ENCODE measurements at regions not wholly inside any gene's neighbourhood (a gene's known extent, or its start where the extent isn't known, plus 50 kb on each side); places are given as distances from the start of the nearest gene placed in this dataset.

DNA sequence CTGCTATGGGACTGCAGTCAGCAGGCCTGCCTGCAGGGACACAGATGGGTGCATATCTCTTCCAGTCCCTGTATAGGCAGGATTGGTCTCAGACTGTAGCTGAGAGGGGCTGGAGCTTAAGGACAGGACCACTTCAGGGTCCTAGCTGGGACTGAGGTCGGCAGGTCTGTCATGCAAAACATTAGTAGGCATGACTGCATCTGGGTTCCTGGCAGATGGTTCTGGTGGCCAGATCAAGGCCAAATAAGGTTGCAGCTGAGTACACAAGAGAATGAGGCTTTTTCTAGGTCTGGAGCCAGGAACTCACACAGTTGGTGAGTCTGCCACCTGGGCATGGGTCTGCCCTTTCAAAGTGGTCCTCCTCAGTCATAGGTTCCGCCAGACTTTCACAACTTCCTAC lies 155.8 kb downstream of the TPH2 start:
- H3K27ac Mint-ChIP-seq = no peak overlapping the region
- DNase-seq (ENCODE audit: low spot score) (no peak), ATAC-seq (no peak)
- no peaks in the 10 kb centered on the region for H3K36me3 Mint-ChIP-seq
- no peak overlapping the region for H3K4me3 Mint-ChIP-seq
- POLR2A ChIA-PET = no interaction called here
- H3K4me1 Mint-ChIP-seq = no peaks in the 10 kb centered on the region
- peaks cover 7% of the 10 kb centered on the region for H3K9me3 Mint-ChIP-seq
- TF ChIP-seq GABPB1 (CRISPR knock-in tag; IDR thresholded peaks at IDR 0.05) (no peak), ZBTB21 (CRISPR knock-in tag; IDR thresholded peaks at IDR 0.05; ENCODE audit: borderline replicate concordance) (no peak), HMGA2 (CRISPR knock-in tag; IDR thresholded peaks at IDR 0.05) (no peak), OVOL2 (CRISPR knock-in tag; IDR thresholded peaks at IDR 0.05; ENCODE audit: borderline replicate concordance) (no peak), KAT7 (CRISPR knock-in tag; IDR thresholded peaks at IDR 0.05; ENCODE audit: borderline replicate concordance) (no peak), ZNF219 (CRISPR knock-in tag; IDR thresholded peaks at IDR 0.05; ENCODE audit: borderline replicate concordance) (no peak)
- TF ChIP-seq, protein P1, sequence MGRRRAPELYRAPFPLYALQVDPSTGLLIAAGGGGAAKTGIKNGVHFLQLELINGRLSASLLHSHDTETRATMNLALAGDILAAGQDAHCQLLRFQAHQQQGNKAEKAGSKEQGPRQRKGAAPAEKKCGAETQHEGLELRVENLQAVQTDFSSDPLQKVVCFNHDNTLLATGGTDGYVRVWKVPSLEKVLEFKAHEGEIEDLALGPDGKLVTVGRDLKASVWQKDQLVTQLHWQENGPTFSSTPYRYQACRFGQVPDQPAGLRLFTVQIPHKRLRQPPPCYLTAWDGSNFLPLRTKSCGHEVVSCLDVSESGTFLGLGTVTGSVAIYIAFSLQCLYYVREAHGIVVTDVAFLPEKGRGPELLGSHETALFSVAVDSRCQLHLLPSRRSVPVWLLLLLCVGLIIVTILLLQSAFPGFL (CRISPR knock-in tag; IDR thresholded peaks at IDR 0.05; ENCODE audit: borderline replicate concordance) = no peak
- TF ChIP-seq, protein P2, sequence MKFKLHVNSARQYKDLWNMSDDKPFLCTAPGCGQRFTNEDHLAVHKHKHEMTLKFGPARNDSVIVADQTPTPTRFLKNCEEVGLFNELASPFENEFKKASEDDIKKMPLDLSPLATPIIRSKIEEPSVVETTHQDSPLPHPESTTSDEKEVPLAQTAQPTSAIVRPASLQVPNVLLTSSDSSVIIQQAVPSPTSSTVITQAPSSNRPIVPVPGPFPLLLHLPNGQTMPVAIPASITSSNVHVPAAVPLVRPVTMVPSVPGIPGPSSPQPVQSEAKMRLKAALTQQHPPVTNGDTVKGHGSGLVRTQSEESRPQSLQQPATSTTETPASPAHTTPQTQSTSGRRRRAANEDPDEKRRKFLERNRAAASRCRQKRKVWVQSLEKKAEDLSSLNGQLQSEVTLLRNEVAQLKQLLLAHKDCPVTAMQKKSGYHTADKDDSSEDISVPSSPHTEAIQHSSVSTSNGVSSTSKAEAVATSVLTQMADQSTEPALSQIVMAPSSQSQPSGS (CRISPR knock-in tag; IDR thresholded peaks at IDR 0.05; ENCODE audit: borderline replicate concordance, low read depth) = no peak
- CTCF ChIA-PET = interaction anchor here (1.0 kb wide), 1 partner anchor 9 kb away, joined by 3 read pairs; no protein-coding TSS in a partner anchor
- H3K27me3 Mint-ChIP-seq (ENCODE audit: low read depth) = no peaks in the 10 kb centered on the region

DNA sequence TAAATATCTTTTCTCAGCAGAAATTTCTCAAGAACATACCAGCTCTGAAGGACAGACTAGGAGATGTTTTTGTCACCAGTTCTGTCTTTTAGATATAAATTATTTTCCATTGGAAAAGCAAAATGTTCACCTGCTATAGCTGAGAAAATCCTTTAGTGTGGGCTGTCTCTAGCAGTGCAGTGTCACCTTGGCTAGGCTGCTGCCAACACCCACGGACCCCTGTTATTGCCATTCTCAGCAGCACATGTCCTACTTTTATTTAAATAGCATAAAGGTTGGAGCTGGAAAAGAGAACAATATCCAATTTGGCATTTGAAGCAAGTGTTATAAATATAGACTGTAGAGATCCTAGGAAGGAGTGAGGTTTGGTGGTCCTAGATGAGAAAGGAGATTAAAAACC lies 156.4 kb downstream of the TPH2 start:
- ChIA-PET CTCF (no interaction called here), POLR2A (no interaction called here)
- TF ChIP-seq, protein P3, sequence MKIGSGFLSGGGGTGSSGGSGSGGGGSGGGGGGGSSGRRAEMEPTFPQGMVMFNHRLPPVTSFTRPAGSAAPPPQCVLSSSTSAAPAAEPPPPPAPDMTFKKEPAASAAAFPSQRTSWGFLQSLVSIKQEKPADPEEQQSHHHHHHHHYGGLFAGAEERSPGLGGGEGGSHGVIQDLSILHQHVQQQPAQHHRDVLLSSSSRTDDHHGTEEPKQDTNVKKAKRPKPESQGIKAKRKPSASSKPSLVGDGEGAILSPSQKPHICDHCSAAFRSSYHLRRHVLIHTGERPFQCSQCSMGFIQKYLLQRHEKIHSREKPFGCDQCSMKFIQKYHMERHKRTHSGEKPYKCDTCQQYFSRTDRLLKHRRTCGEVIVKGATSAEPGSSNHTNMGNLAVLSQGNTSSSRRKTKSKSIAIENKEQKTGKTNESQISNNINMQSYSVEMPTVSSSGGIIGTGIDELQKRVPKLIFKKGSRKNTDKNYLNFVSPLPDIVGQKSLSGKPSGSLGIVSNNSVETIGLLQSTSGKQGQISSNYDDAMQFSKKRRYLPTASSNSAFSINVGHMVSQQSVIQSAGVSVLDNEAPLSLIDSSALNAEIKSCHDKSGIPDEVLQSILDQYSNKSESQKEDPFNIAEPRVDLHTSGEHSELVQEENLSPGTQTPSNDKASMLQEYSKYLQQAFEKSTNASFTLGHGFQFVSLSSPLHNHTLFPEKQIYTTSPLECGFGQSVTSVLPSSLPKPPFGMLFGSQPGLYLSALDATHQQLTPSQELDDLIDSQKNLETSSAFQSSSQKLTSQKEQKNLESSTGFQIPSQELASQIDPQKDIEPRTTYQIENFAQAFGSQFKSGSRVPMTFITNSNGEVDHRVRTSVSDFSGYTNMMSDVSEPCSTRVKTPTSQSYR (CRISPR knock-in tag; IDR thresholded peaks at IDR 0.05) = no peak
- TF ChIP-seq, protein P1 (CRISPR knock-in tag; IDR thresholded peaks at IDR 0.05; ENCODE audit: borderline replicate concordance) = no peak
- TF ChIP-seq PRRX2 (CRISPR knock-in tag; IDR thresholded peaks at IDR 0.05) = no peak
- no peak for TF ChIP-seq ZNF423 (CRISPR knock-in tag; IDR thresholded peaks at IDR 0.05)
- no peak for TF ChIP-seq CREB1 (CRISPR knock-in tag; IDR thresholded peaks at IDR 0.05)
- TF ChIP-seq CREM (CRISPR knock-in tag; IDR thresholded peaks at IDR 0.05) = no peak
- TF ChIP-seq MXD4 (CRISPR knock-in tag; IDR thresholded peaks at IDR 0.05; ENCODE audit: borderline replicate concordance) = no peak
- no peak for TF ChIP-seq ZNF232 (CRISPR knock-in tag; IDR thresholded peaks at IDR 0.05)
- TF ChIP-seq, protein P4, sequence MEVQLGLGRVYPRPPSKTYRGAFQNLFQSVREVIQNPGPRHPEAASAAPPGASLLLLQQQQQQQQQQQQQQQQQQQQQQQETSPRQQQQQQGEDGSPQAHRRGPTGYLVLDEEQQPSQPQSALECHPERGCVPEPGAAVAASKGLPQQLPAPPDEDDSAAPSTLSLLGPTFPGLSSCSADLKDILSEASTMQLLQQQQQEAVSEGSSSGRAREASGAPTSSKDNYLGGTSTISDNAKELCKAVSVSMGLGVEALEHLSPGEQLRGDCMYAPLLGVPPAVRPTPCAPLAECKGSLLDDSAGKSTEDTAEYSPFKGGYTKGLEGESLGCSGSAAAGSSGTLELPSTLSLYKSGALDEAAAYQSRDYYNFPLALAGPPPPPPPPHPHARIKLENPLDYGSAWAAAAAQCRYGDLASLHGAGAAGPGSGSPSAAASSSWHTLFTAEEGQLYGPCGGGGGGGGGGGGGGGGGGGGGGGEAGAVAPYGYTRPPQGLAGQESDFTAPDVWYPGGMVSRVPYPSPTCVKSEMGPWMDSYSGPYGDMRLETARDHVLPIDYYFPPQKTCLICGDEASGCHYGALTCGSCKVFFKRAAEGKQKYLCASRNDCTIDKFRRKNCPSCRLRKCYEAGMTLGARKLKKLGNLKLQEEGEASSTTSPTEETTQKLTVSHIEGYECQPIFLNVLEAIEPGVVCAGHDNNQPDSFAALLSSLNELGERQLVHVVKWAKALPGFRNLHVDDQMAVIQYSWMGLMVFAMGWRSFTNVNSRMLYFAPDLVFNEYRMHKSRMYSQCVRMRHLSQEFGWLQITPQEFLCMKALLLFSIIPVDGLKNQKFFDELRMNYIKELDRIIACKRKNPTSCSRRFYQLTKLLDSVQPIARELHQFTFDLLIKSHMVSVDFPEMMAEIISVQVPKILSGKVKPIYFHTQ (CRISPR knock-in tag; IDR thresholded peaks at IDR 0.05) = no peak
- TF ChIP-seq, protein P5, sequence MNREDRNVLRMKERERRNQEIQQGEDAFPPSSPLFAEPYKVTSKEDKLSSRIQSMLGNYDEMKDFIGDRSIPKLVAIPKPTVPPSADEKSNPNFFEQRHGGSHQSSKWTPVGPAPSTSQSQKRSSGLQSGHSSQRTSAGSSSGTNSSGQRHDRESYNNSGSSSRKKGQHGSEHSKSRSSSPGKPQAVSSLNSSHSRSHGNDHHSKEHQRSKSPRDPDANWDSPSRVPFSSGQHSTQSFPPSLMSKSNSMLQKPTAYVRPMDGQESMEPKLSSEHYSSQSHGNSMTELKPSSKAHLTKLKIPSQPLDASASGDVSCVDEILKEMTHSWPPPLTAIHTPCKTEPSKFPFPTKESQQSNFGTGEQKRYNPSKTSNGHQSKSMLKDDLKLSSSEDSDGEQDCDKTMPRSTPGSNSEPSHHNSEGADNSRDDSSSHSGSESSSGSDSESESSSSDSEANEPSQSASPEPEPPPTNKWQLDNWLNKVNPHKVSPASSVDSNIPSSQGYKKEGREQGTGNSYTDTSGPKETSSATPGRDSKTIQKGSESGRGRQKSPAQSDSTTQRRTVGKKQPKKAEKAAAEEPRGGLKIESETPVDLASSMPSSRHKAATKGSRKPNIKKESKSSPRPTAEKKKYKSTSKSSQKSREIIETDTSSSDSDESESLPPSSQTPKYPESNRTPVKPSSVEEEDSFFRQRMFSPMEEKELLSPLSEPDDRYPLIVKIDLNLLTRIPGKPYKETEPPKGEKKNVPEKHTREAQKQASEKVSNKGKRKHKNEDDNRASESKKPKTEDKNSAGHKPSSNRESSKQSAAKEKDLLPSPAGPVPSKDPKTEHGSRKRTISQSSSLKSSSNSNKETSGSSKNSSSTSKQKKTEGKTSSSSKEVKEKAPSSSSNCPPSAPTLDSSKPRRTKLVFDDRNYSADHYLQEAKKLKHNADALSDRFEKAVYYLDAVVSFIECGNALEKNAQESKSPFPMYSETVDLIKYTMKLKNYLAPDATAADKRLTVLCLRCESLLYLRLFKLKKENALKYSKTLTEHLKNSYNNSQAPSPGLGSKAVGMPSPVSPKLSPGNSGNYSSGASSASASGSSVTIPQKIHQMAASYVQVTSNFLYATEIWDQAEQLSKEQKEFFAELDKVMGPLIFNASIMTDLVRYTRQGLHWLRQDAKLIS (CRISPR knock-in tag; IDR thresholded peaks at IDR 0.05; ENCODE audit: borderline replicate concordance) = no peak
- TF ChIP-seq, protein P6, sequence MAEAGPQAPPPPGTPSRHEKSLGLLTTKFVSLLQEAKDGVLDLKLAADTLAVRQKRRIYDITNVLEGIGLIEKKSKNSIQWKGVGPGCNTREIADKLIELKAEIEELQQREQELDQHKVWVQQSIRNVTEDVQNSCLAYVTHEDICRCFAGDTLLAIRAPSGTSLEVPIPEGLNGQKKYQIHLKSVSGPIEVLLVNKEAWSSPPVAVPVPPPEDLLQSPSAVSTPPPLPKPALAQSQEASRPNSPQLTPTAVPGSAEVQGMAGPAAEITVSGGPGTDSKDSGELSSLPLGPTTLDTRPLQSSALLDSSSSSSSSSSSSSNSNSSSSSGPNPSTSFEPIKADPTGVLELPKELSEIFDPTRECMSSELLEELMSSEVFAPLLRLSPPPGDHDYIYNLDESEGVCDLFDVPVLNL (CRISPR knock-in tag; IDR thresholded peaks at IDR 0.05; ENCODE audit: borderline replicate concordance, low read depth) = no peak
- no peak for TF ChIP-seq ATF1 (CRISPR knock-in tag; IDR thresholded peaks at IDR 0.05)
- TF ChIP-seq, protein P7, sequence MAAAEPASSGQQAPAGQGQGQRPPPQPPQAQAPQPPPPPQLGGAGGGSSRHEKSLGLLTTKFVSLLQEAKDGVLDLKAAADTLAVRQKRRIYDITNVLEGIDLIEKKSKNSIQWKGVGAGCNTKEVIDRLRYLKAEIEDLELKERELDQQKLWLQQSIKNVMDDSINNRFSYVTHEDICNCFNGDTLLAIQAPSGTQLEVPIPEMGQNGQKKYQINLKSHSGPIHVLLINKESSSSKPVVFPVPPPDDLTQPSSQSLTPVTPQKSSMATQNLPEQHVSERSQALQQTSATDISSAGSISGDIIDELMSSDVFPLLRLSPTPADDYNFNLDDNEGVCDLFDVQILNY (CRISPR knock-in tag; IDR thresholded peaks at IDR 0.05) = no peak
- Mint-ChIP-seq H3K36me3 (no peaks in the 10 kb centered on the region), H3K27ac (no peak overlapping the region), H3K4me1 (no peaks in the 10 kb centered on the region), H3K27me3 (ENCODE audit: low read depth) (no peaks in the 10 kb centered on the region), H3K4me3 (no peak overlapping the region), H3K9me3 (peaks cover 7% of the 10 kb centered on the region)
- DNase-seq (ENCODE audit: low spot score) (no peak), ATAC-seq (no peak)

Measured in WTC11 (cell line).